VCaP (cell line): ENCODE measurements at regions not wholly inside any gene's neighbourhood (a gene's known extent, or its start where the extent isn't known, plus 50 kb on each side); places are given as distances from the start of the nearest gene placed in this dataset.
A peak's percentile ranks its signal among the peaks of the same experiment; 100 is the strongest.

Experiments used
- H3K27ac ChIP-seq: fragments of 450-650 bp; 2 replicates; pipeline ENCODE4 v1.5.1; 2017
- TF ChIP-seq, protein P1 (sequence below): fragments of 450-650 bp; conservative IDR thresholded peaks from 2 replicates; pipeline ENCODE4 v1.5.1; 2017; ENCODE audit warnings: mild to moderate bottlenecking, moderate library complexity

DNA sequence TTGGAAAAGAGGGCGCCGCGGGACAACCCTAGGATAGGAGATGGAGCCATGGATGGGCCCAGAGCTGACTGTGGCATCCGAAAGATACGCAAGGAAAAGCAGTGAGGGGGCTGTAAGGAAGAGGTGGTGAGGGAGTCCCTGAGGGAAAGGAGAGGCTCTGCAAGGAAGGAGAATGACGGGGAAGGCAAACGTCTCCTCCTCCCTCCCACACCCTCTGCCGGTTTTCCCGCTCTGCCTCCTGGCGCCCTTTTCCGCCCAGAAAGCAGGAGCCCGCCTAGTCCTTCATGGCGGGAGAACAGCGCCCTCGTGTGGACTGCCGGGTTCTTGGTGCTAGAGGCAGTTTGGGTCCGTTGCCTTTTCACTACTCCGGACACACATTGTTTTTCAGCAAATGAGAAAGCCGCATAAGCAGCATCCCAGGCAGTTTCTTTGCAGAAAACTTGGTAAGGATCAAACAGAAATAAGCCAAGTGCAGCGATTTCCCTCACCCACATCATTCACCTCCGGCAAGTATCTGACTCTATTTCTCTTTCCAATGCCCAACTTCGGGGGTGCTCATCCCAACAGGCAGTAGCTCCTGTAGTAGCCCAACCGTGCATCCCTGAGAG lies 200.4 kb downstream of the INO80D start:
- peak overlapping the region; percentile 18; the same call in 1 of the 2 replicates for H3K27ac ChIP-seq
- TF ChIP-seq, protein P1, sequence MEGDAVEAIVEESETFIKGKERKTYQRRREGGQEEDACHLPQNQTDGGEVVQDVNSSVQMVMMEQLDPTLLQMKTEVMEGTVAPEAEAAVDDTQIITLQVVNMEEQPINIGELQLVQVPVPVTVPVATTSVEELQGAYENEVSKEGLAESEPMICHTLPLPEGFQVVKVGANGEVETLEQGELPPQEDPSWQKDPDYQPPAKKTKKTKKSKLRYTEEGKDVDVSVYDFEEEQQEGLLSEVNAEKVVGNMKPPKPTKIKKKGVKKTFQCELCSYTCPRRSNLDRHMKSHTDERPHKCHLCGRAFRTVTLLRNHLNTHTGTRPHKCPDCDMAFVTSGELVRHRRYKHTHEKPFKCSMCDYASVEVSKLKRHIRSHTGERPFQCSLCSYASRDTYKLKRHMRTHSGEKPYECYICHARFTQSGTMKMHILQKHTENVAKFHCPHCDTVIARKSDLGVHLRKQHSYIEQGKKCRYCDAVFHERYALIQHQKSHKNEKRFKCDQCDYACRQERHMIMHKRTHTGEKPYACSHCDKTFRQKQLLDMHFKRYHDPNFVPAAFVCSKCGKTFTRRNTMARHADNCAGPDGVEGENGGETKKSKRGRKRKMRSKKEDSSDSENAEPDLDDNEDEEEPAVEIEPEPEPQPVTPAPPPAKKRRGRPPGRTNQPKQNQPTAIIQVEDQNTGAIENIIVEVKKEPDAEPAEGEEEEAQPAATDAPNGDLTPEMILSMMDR: peak; percentile 92

DNA sequence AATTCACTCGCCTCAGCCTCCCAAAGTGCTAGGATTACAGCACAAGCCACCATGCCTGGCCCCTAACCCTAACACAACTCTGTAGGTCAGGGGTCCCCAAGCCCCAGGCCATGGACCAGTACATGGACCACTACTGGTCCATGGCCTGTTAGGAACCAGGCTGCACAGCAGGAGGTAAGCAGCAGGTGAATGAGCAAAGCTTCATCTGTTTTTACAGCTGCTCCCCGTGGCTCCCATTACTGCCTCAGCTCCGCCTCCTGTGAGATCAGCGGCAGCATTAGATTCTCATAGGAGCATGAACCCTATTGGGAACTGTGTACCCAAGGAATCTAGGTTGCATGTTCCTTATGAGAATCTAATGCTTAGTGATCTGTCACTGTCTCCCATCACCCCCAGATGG lies 201.7 kb downstream of the NRP2 start:
- TF ChIP-seq, protein P1: no peak
- H3K27ac ChIP-seq: no peak overlapping the region

DNA sequence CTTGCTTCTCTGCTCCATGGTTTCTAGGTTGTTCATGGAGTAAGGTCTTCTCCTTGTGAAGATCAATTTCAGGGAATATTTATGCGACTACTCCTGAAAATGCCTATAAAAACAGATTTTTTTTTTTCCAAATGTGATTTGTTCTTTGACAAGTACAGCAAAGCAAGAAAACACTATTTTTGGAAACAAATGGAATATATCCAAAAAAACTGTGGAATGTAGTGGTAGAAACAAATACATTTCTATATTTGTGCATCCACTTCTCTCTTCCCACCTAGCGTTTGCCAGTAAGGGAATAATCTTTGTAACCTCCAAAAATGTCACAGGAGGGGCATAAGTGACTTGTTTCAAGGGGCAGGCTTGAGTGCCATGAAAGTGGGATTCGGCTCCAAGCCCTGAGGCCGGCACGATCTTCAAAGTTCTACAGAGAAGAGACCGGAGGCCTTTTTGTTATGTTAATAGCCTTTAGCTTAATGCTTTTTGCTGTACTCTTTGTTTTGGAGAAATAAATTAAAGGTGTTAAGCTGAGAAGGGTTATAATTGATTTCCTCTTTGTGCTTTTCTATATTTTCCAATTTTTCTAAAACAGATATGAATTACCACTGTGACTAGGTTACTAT lies 200.6 kb downstream of the NRP2 start:
- no peak overlapping the region for H3K27ac ChIP-seq
- TF ChIP-seq, protein P1: no peak

DNA sequence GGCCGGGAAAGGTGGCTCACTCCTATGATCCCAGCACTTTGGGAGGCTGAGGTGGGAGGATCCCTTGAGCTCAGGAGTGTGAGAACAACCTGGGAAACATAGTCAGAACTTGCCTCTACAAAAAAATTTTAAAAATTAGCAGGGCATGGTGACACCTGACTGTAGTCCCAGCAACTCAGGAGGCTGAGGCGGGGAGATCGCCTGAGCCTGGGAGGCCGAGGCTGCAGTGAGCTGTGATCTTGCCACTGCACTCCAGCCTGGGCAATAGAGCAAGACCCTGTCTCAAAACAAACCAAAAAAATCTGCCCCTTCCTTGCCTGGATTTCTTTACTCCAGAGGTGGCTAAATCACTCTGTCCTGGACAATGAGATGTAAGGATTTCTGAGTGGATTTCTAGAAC lies 197.7 kb downstream of the NRP2 start:
- TF ChIP-seq, protein P1: no peak
- H3K27ac ChIP-seq: no peak overlapping the region

DNA sequence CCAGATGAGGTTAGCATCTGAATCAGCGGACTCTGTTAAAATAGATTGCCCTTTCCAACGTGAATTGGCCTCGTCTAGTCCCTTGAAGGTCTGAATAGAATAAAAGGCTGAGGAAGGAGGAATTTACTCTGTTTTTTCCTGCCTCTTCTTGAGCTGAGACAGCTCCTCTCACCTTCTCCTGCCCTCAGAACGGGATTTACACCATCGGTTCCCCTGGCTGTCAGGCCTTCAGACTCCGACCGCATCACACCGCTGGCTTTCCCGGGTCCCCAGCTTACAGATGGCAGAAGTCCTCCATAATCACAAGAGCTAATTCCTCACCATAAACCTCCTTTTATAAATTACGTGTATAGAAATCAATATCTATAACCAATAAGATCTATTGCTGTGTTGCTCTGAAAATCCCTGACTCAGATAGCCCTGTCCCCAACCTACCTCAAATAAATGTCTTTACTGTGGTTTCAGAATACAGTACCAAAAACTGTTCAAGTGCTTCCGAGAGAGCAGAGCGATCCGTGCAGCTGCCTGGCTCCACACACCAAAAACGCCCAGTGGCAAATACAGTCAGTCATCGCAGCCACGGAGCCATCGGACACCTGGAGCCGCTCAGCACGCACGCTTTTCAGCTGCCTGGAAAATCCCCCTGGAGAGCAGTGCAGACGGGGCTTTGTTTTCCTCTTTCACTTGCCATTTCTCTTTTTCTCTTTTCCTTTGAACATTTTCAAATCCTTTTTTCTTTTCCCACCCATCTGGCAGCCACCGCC lies 196.9 kb downstream of the NRP2 start:
- H3K27ac ChIP-seq: no peak overlapping the region
- TF ChIP-seq, protein P1: no peak

DNA sequence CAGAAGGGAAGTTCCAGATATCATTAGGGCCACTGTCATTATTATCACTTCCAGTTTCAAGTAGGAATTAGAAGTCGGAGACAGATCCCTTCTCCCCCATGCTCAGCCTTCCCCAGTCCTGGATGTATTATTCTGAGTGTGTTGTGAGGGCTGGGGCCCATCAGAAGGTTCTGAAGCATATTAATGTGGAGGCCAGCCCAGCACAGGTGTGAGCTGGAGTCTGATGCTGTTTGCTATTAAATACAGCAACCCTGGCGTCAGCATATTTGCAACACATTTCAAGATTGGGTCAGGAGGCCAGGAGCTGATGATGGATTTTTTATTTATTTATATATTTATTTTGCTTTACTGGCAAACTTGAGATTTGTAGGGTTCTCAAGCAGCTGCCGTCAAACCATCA lies 195.2 kb downstream of the NRP2 start:
- TF ChIP-seq, protein P1: no peak
- H3K27ac ChIP-seq: no peak overlapping the region

DNA sequence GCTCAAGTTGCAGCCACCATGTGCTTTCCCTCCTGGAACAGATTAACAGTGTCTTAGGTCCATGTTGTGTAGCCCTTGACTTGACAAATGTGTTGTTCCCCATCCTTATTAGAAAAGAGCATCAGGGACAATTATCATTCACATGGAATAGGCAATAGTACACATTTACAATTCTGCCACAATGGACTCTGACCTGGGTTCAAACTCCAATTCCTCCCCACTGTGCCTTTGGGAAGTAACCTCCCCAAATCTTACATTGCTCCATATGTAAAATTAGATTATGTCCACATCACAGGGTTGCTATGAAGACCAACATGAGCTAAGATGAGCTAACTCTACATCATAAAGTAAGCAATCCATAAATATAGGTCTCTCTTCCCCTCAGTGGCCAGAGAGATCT lies 193.8 kb downstream of the NRP2 start:
- H3K27ac ChIP-seq: no peak overlapping the region
- TF ChIP-seq, protein P1: no peak
